Erythroblast (primary cell): ENCODE measurements at regions not wholly inside any gene's neighbourhood (a gene's known extent, or its start where the extent isn't known, plus 50 kb on each side); places are given as distances from the start of the nearest gene placed in this dataset.

Experiments
- GATA1 ChIP-seq: IDR thresholded peaks from 2 replicates; pipeline ENCODE4 v1.6.1; 2011; ENCODE audit warnings: low read depth, mild to moderate bottlenecking, control low read depth, low read length, moderate library complexity
- POLR2A ChIP-seq: IDR thresholded peaks from 2 replicates; pipeline ENCODE4 v1.6.1; 2011; ENCODE audit warnings: mild to moderate bottlenecking, low read length

DNA sequence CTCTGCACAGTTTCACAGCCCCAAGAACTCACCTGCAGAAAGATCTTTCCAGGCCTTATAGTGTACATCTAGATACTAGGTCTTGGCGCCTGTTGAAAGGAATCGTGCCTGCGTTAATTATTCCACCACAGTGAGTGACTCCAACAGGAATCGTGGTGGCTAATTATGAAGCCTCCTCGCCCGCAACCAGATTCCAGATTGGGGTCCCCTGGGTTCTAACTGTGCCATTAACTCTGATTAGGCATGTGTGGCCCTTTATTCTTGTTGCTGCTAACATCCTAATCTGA lies 295.3 kb upstream of the MAF start:
- TF ChIP-seq POLR2A (no peak), GATA1 (no peak)
